IMR-90 (cell line): ENCODE measurements at regions not wholly inside any gene's neighbourhood (a gene's known extent, or its start where the extent isn't known, plus 50 kb on each side); places are given as distances from the start of the nearest gene placed in this dataset.
A peak's percentile ranks its signal among the peaks of the same experiment; 100 is the strongest.

Experiments used
- ATAC-seq: fragments of 200-7000 bp; cut with Tn5 transposase; 2 replicates; pipeline ENCODE4 v1.9.1; 2020; ENCODE audit warnings: low read depth, mild to moderate bottlenecking, moderate library complexity
- BruUV-seq: library from RNA; stranded (reverse); fragments of 400-500 nt; replicated peaks from 2 replicates; lab custom pipeline; 2021; lab: Mats Ljungman, UMichigan
- CTCF ChIA-PET: fragments of 300-600 bp; formaldehyde crosslinking; extraction: SDS; loops from one replicate; lab custom pipeline; 2021; ENCODE audit warnings: antibody characterized with exemption; lab: Yijun Ruan, JAX
- POLR2A ChIA-PET: fragments of 300-600 bp; sonication (Branson Sonifier 250); formaldehyde crosslinking; loops from one replicate; lab custom pipeline; 2022; ENCODE audit warnings: antibody characterized with exemption; ENCODE audit not compliant: unreplicated experiment; lab: Charles Lee
- DNase-seq: peaks from one replicate; pipeline ENCODE4 v3.0.0; 2013
- H2AFZ ChIP-seq: replicated peaks from 2 replicates; pipeline ENCODE3; 2013; ENCODE audit warnings: low read length, mild to moderate bottlenecking; ENCODE audit not compliant: poor library complexity
- H2AK5ac ChIP-seq: 2 replicates; pipeline ENCODE4 v1.6.1; 2013; ENCODE audit warnings: low read depth, low read length, inconsistent platforms
- H2AK9ac ChIP-seq: replicated peaks from 2 replicates; pipeline ENCODE3; 2013; ENCODE audit warnings: mild to moderate bottlenecking, low read depth, low read length, moderate library complexity; ENCODE audit not compliant: poor library complexity
- H2BK120ac ChIP-seq: 2 replicates; pipeline ENCODE4 v1.6.1; 2013; ENCODE audit warnings: low read depth, low read length, inconsistent platforms
- H2BK15ac ChIP-seq: 3 replicates; pipeline ENCODE4 v1.6.1; 2013; ENCODE audit warnings: low read depth, low read length, inconsistent platforms
- H2BK20ac ChIP-seq: 2 replicates; pipeline ENCODE4 v1.6.1; 2013; ENCODE audit warnings: low read depth, mild to moderate bottlenecking, inconsistent platforms, low read length, moderate library complexity
- H2BK5ac ChIP-seq: 2 replicates; pipeline ENCODE4 v1.6.1; 2013; ENCODE audit warnings: mild to moderate bottlenecking, low read depth, low read length, inconsistent platforms; ENCODE audit not compliant: poor library complexity, severe bottlenecking
- H3K14ac ChIP-seq: replicated peaks from 2 replicates; pipeline ENCODE4 v1.6.1; 2013; ENCODE audit warnings: low read depth, low read length, inconsistent platforms
- H3K18ac ChIP-seq: 2 replicates; pipeline ENCODE4 v1.6.1; 2013; ENCODE audit warnings: low read depth, low read length, control low read depth
- H3K23ac ChIP-seq: 2 replicates; pipeline ENCODE4 v1.6.1; 2013; ENCODE audit warnings: low read depth, low read length, inconsistent platforms
- H3K27ac ChIP-seq: 2 replicates; pipeline ENCODE4 v1.5.1; 2013; ENCODE audit warnings: mild to moderate bottlenecking, control low read depth, low read length; ENCODE audit not compliant: insufficient read depth
- H3K27me3 ChIP-seq: 2 replicates; pipeline ENCODE4 v1.6.1; 2013; ENCODE audit warnings: low read length; ENCODE audit not compliant: control insufficient read depth, insufficient read depth
- H3K36me3 ChIP-seq: 2 replicates; pipeline ENCODE4 v1.6.1; 2013; ENCODE audit warnings: low read length, mixed read lengths; ENCODE audit not compliant: control insufficient read depth, insufficient read depth
- H3K4ac ChIP-seq: 2 replicates; pipeline ENCODE4 v1.6.1; 2013; ENCODE audit warnings: low read depth, low read length, inconsistent platforms
- H3K4me1 ChIP-seq: 2 replicates; pipeline ENCODE4 v1.6.1; 2013; ENCODE audit warnings: low read length, mixed read lengths; ENCODE audit not compliant: control insufficient read depth, insufficient read depth
- H3K4me2 ChIP-seq: 2 replicates; pipeline ENCODE4 v1.6.1; 2013; ENCODE audit warnings: low read depth, mild to moderate bottlenecking, control low read depth, low read length, moderate library complexity
- H3K4me3 ChIP-seq: 2 replicates; pipeline ENCODE4 v1.5.1; 2013; ENCODE audit warnings: low read depth, mild to moderate bottlenecking, control low read depth, low read length, moderate library complexity; ENCODE audit not compliant: insufficient read depth
- H3K56ac ChIP-seq: 2 replicates; pipeline ENCODE4 v1.6.1; 2013; ENCODE audit warnings: low read length, inconsistent platforms; ENCODE audit not compliant: insufficient read depth; ENCODE audit errors: extremely low read depth
- H3K79me1 ChIP-seq, 2 experiments: 2 replicates each; pipeline ENCODE4 v1.6.1; 2013; ENCODE audit warnings: low read length in 2 of 2, inconsistent platforms in 1 of 2, low read depth in 1 of 2
- H3K9ac ChIP-seq: 2 replicates; pipeline ENCODE4 v1.6.1; 2013; ENCODE audit warnings: low read depth, low read length, control low read depth
- H3K9me1 ChIP-seq: 2 replicates; pipeline ENCODE4 v1.6.1; 2013; ENCODE audit warnings: low read length, inconsistent platforms; ENCODE audit not compliant: insufficient read depth
- H3K9me3 ChIP-seq: 2 replicates; pipeline ENCODE4 v1.6.1; 2013; ENCODE audit warnings: low read length; ENCODE audit not compliant: control insufficient read depth, insufficient read depth
- H4K20me1 ChIP-seq: 2 replicates; pipeline ENCODE4 v1.6.1; 2013; ENCODE audit warnings: low read length, inconsistent platforms; ENCODE audit not compliant: insufficient read depth
- H4K5ac ChIP-seq: 2 replicates; pipeline ENCODE4 v1.6.1; 2013; ENCODE audit warnings: mild to moderate bottlenecking, low read depth, low read length, control low read depth
- H4K8ac ChIP-seq, 2 experiments: 2 replicates each; pipeline ENCODE4 v1.6.1; 2013; ENCODE audit warnings: low read depth in 2 of 2, low read length in 2 of 2, control low read depth in 1 of 2, inconsistent platforms in 1 of 2
- H4K91ac ChIP-seq: 2 replicates; pipeline ENCODE4 v1.6.1; 2013; ENCODE audit warnings: low read depth, low read length, inconsistent platforms; ENCODE audit not compliant: insufficient read depth
- FOS ChIP-seq: fragments of 150-350 bp; IDR thresholded peaks from 2 replicates; pipeline ENCODE4 v1.6.1; 2016; ENCODE audit warnings: low read depth, low read length
- MAFK ChIP-seq: IDR thresholded peaks from 2 replicates; pipeline ENCODE4 v1.6.1; 2012; ENCODE audit warnings: low read depth, low read length, improper control_type of control experiment
- MAZ ChIP-seq: IDR thresholded peaks from 2 replicates; pipeline ENCODE4 v1.6.1; 2012; ENCODE audit warnings: low read depth, mild to moderate bottlenecking, low read length, improper control_type of control experiment, moderate library complexity, borderline replicate concordance
- NFE2L2 ChIP-seq: fragments of 150-350 bp; IDR thresholded peaks from 2 replicates; pipeline ENCODE4 v1.6.1; 2016; ENCODE audit warnings: low read depth, mild to moderate bottlenecking, low read length
- RAD21 ChIP-seq: IDR thresholded peaks from 2 replicates; pipeline ENCODE4 v1.6.1; 2012; ENCODE audit warnings: low read length, improper control_type of control experiment
- RCOR1 ChIP-seq: IDR thresholded peaks from 2 replicates; pipeline ENCODE4 v1.6.1; 2012; ENCODE audit warnings: mild to moderate bottlenecking, low read length, improper control_type of control experiment; ENCODE audit not compliant: insufficient replicate concordance
- WGBS, 2 experiments: methylation state at CpG; one replicate each; pipeline versions ENCODE4 v1.1.5 to v1.1.7; 2013; ENCODE audit warnings: missing lambda C conversion rate in 2 of 2; ENCODE audit not compliant: insufficient read length in 1 of 2; ENCODE audit errors: extremely low coverage in 2 of 2; 5-methylcytosine and 5-hydroxymethylcytosine counted together
- dilution Hi-C: fragments of 300-500 bp; cut with HindIII; formaldehyde crosslinking; loops from one replicate; pipeline ENCODE4 v1.14.3; 2018; ENCODE audit warnings: low sequenced_read_pairs; ENCODE audit not compliant: unreplicated experiment
- in situ Hi-C: fragments of 300-500 bp; cut with MboI; formaldehyde crosslinking; loops from 3 replicates; pipeline ENCODE4 v1.14.3; 2019; ENCODE audit warnings: low sequenced_read_pairs, inconsistent platforms, mixed read lengths
- intact Hi-C: fragments of 100-400 bp; cut with micrococcal nuclease; formaldehyde crosslinking; loops from 2 replicates; pipeline ENCODE4 v1.10.0; 2022

DNA sequence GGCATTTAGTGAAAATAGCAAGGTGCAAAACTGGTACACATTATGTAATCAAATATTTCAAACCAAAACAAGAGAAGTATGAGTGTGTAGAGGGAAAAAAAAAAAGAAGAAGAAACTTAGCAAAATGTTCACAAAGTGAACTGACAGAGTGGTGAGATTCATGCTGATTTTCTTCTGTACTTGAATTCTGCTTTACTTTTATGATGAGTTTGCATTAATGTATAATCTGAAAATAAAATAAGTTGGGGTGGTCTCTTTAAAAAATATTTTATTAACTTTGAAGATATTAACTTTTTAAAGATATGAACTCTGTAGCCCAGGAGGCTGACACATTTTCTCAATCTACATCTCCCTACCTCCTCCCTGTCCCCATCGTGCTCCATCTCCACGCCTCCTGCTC lies 185.1 kb downstream of the QDPR start:
- ATAC-seq (no peak), DNase-seq (no peak)
- in situ Hi-C loops (loop anchor here (10.0 kb wide), 2 partner anchors 682 to 1042 kb away; no protein-coding TSS in a partner anchor), dilution Hi-C loops (no loop called here), intact Hi-C loops (no loop called here)
- 0 out of 2 replicates have a peak, but pooled peaks cover 7% of the 10 kb centered on the region for H3K9me1 ChIP-seq
- H4K8ac ChIP-seq = no peak overlapping the region
- no peak overlapping the region for H2BK5ac ChIP-seq
- TF ChIP-seq NFE2L2 = no peak
- TF ChIP-seq FOS = no peak
- TF ChIP-seq RAD21 = no peak
- TF ChIP-seq MAFK = peak; percentile 77
- TF ChIP-seq MAZ = no peak
- no peak for TF ChIP-seq RCOR1
- no peak overlapping the region for H3K4ac ChIP-seq
- H4K5ac ChIP-seq = no peak overlapping the region
- H3K27ac ChIP-seq = no peak overlapping the region
- H3K4me3 ChIP-seq = no peak overlapping the region
- H3K23ac ChIP-seq = no peak overlapping the region
- no peak overlapping the region for H2AK9ac ChIP-seq
- no peak overlapping the region for H3K9ac ChIP-seq
- no peaks in the 10 kb centered on the region for H3K27me3 ChIP-seq
- H3K4me1 ChIP-seq = peaks cover 4% of the 10 kb centered on the region; the same call in 1 of the 2 replicates
- no peak overlapping the region for H2BK20ac ChIP-seq
- H4K20me1 ChIP-seq = no peaks in the 10 kb centered on the region
- no peaks in the 10 kb centered on the region for H3K9me3 ChIP-seq
- POLR2A ChIA-PET = no interaction called here
- no peak overlapping the region for H3K56ac ChIP-seq
- no peak overlapping the region for H2AK5ac ChIP-seq
- H3K36me3 ChIP-seq = no peaks in the 10 kb centered on the region
- H2BK15ac ChIP-seq = no peak overlapping the region
- no peaks in the 10 kb centered on the region for H3K79me1 ChIP-seq
- no peak overlapping the region for H3K14ac ChIP-seq
- H3K4me2 ChIP-seq = no peak overlapping the region
- WGBS, 2 experiments = 92% methylated on average over 2 of the region's 2 CpGs; no CpG with 5 or more reads in 1 of the 2 experiments
- no peak overlapping the region for H2AFZ ChIP-seq
- CTCF ChIA-PET = no interaction called here
- no peak overlapping the region for H4K91ac ChIP-seq
- H3K18ac ChIP-seq = no peak overlapping the region
- H2BK120ac ChIP-seq = no peak overlapping the region
- BruUV-seq = no TSS peak
